Right lobe of liver (tissue), 4 donors: ENCODE measurements at regions not wholly inside any gene's neighbourhood (a gene's known extent, or its start where the extent isn't known, plus 50 kb on each side); places are given as distances from the start of the nearest gene placed in this dataset.

Experiments
- POLR2A ChIP-seq: fragments of 450-650 bp; IDR thresholded peaks from one replicate; pipeline ENCODE4 v1.6.1; 2017; ENCODE audit warnings: antibody characterized with exemption, mild to moderate bottlenecking
- TF ChIP-seq, protein P1 (sequence below), 4 donors: fragments of 200-600 bp in 3 of 4; fragments of 450-650 bp in 1 of 4; IDR thresholded peaks; one replicate each; pipeline versions ENCODE4 v1.5.1 to v1.8.0; 2016 to 2022; ENCODE audit warnings: antibody characterized with exemption in 4 of 4, mild to moderate bottlenecking in 2 of 4
- donor health status: DM: no; HTN: no; CAD: no.
- donor health status: DM: no; HTN: no; CAD: no.
- donor health status: DM: no; HTN: yes; CAD: no.

DNA sequence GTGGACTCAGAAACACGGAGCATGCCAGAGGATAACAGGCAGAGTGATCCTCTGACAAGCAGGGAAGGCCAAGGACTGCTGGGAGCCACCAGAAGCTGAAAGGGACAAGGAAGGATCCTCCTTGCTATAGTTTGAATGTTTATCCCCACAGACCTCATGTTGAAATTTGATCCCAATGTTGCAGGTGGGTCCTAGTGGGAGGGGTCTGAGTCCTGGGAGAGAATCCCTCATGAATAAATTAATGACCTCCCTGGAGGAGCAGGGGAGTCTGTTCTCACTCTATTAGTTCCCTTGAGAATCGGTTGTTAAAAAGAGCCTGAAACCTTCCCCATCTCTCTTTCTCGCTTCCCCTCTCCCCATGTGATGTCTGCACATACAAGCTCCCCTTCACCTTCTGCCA, 124.4 kb downstream of the FBXO15 start:
- TF ChIP-seq, protein P1, sequence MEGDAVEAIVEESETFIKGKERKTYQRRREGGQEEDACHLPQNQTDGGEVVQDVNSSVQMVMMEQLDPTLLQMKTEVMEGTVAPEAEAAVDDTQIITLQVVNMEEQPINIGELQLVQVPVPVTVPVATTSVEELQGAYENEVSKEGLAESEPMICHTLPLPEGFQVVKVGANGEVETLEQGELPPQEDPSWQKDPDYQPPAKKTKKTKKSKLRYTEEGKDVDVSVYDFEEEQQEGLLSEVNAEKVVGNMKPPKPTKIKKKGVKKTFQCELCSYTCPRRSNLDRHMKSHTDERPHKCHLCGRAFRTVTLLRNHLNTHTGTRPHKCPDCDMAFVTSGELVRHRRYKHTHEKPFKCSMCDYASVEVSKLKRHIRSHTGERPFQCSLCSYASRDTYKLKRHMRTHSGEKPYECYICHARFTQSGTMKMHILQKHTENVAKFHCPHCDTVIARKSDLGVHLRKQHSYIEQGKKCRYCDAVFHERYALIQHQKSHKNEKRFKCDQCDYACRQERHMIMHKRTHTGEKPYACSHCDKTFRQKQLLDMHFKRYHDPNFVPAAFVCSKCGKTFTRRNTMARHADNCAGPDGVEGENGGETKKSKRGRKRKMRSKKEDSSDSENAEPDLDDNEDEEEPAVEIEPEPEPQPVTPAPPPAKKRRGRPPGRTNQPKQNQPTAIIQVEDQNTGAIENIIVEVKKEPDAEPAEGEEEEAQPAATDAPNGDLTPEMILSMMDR (IDR thresholded peaks at IDR 0.05) = no peak
- no peak for TF ChIP-seq POLR2A
